ENCODE measurements at regions not wholly inside any gene's neighbourhood (a gene's known extent, or its start where the extent isn't known, plus 50 kb on each side); places are given as distances from the start of the nearest gene placed in this dataset.

- no peak overlapping the region for H3K4me3 Mint-ChIP-seq
- H3K9me3 Mint-ChIP-seq (ENCODE audit: low read depth), result no peaks in the 10 kb centered on the region
- H3K36me3 Mint-ChIP-seq, result no peaks in the 10 kb centered on the region
- H3K27me3 Mint-ChIP-seq, result peaks cover 17% of the 10 kb centered on the region
- no peaks in the 10 kb centered on the region for H3K4me1 Mint-ChIP-seq (ENCODE audit: low read depth)
- H3K27ac Mint-ChIP-seq, result no peak overlapping the region
These were observed 51.7 kb upstream of the RCN1 start for GRCh38 chr11:32039149-32039548.

- Mint-ChIP-seq H3K27me3 (peaks cover 11% of the 10 kb centered on the region), H3K9me3 (ENCODE audit: low read depth) (no peaks in the 10 kb centered on the region), H3K4me1 (ENCODE audit: low read depth) (no peaks in the 10 kb centered on the region), H3K27ac (no peak overlapping the region), H3K4me3 (no peak overlapping the region), H3K36me3 (no peaks in the 10 kb centered on the region)
These were observed 56.2 kb upstream of the RCN1 start for GRCh38 chr11:32034680-32035079.

GRCh38 chr11:32034149-32034548, 56.7 kb upstream of the RCN1 start:
- Mint-ChIP-seq H3K27me3 (peaks cover 11% of the 10 kb centered on the region), H3K4me3 (no peak overlapping the region), H3K36me3 (no peaks in the 10 kb centered on the region), H3K4me1 (ENCODE audit: low read depth) (no peaks in the 10 kb centered on the region), H3K9me3 (ENCODE audit: low read depth) (no peaks in the 10 kb centered on the region), H3K27ac (no peak overlapping the region)

GRCh38 chr11:32033491-32033890, 57.4 kb upstream of the RCN1 start:
- no peaks in the 10 kb centered on the region for H3K4me1 Mint-ChIP-seq (ENCODE audit: low read depth)
- H3K4me3 Mint-ChIP-seq, result no peak overlapping the region
- no peaks in the 10 kb centered on the region for H3K9me3 Mint-ChIP-seq (ENCODE audit: low read depth)
- H3K27me3 Mint-ChIP-seq, result peaks cover 11% of the 10 kb centered on the region
- no peaks in the 10 kb centered on the region for H3K36me3 Mint-ChIP-seq
- H3K27ac Mint-ChIP-seq, result no peak overlapping the region

GRCh38 chr11:32033067-32033466, 57.8 kb upstream of the RCN1 start:
- Mint-ChIP-seq H3K9me3 (ENCODE audit: low read depth) (no peaks in the 10 kb centered on the region), H3K27ac (no peak overlapping the region), H3K36me3 (no peaks in the 10 kb centered on the region), H3K27me3 (peaks cover 7% of the 10 kb centered on the region), H3K4me1 (ENCODE audit: low read depth) (no peaks in the 10 kb centered on the region), H3K4me3 (no peak overlapping the region)

- H3K27ac Mint-ChIP-seq, result no peak overlapping the region
These were observed 58.4 kb upstream of the RCN1 start for GRCh38 chr11:32032478-32032877.

GRCh38 chr11:32032052-32032451, 58.8 kb upstream of the RCN1 start:
- Mint-ChIP-seq H3K27me3 (peaks cover 4% of the 10 kb centered on the region), H3K27ac (no peak overlapping the region), H3K36me3 (no peaks in the 10 kb centered on the region), H3K4me3 (no peak overlapping the region), H3K9me3 (ENCODE audit: low read depth) (no peaks in the 10 kb centered on the region), H3K4me1 (ENCODE audit: low read depth) (no peaks in the 10 kb centered on the region)

More at GRCh38 chr11:32032478-32032877, 58.4 kb upstream of the RCN1 start:
- Mint-ChIP-seq H3K9me3 (ENCODE audit: low read depth) (no peaks in the 10 kb centered on the region), H3K36me3 (no peaks in the 10 kb centered on the region), H3K27me3 (peaks cover 6% of the 10 kb centered on the region), H3K4me3 (no peak overlapping the region), H3K4me1 (ENCODE audit: low read depth) (no peaks in the 10 kb centered on the region)

- Mint-ChIP-seq H3K27ac (no peak overlapping the region), H3K4me1 (ENCODE audit: low read depth) (no peaks in the 10 kb centered on the region), H3K4me3 (no peak overlapping the region), H3K9me3 (ENCODE audit: low read depth) (no peaks in the 10 kb centered on the region), H3K36me3 (no peaks in the 10 kb centered on the region), H3K27me3 (peaks cover 2% of the 10 kb centered on the region)
These were observed 59.9 kb upstream of the RCN1 start for GRCh38 chr11:32030875-32031503.

- peaks cover 2% of the 10 kb centered on the region for H3K27me3 Mint-ChIP-seq
- H3K27ac Mint-ChIP-seq, result no peak overlapping the region
- H3K36me3 Mint-ChIP-seq, result no peaks in the 10 kb centered on the region
- no peaks in the 10 kb centered on the region for H3K4me1 Mint-ChIP-seq (ENCODE audit: low read depth)
- H3K9me3 Mint-ChIP-seq (ENCODE audit: low read depth), result no peaks in the 10 kb centered on the region
- H3K4me3 Mint-ChIP-seq, result no peak overlapping the region
These were observed 61.2 kb upstream of the RCN1 start for GRCh38 chr11:32029721-32030120.

- H3K4me3 Mint-ChIP-seq, result no peak overlapping the region
- no peak overlapping the region for H3K27ac Mint-ChIP-seq
- no peaks in the 10 kb centered on the region for H3K4me1 Mint-ChIP-seq (ENCODE audit: low read depth)
- H3K36me3 Mint-ChIP-seq, result no peaks in the 10 kb centered on the region
- no peaks in the 10 kb centered on the region for H3K9me3 Mint-ChIP-seq (ENCODE audit: low read depth)
- peaks cover 5% of the 10 kb centered on the region for H3K27me3 Mint-ChIP-seq
These were observed 62.7 kb upstream of the RCN1 start for GRCh38 chr11:32028201-32028600.

- H3K27me3 Mint-ChIP-seq, result peaks cover 5% of the 10 kb centered on the region
- no peaks in the 10 kb centered on the region for H3K9me3 Mint-ChIP-seq (ENCODE audit: low read depth)
- H3K4me1 Mint-ChIP-seq (ENCODE audit: low read depth), result no peaks in the 10 kb centered on the region
- H3K4me3 Mint-ChIP-seq, result no peak overlapping the region
- H3K27ac Mint-ChIP-seq, result no peak overlapping the region
- H3K36me3 Mint-ChIP-seq, result no peaks in the 10 kb centered on the region
These were observed 64.1 kb upstream of the RCN1 start for GRCh38 chr11:32026766-32027165.

GRCh38 chr11:32024948-32025347, 65.9 kb upstream of the RCN1 start:
- Mint-ChIP-seq H3K4me1 (ENCODE audit: low read depth) (no peaks in the 10 kb centered on the region), H3K9me3 (ENCODE audit: low read depth) (no peaks in the 10 kb centered on the region), H3K27me3 (peaks cover 5% of the 10 kb centered on the region), H3K36me3 (peaks cover 2% of the 10 kb centered on the region), H3K27ac (no peak overlapping the region), H3K4me3 (no peak overlapping the region)

GRCh38 chr11:32023370-32024305, 67.2 kb upstream of the RCN1 start:
- no peaks in the 10 kb centered on the region for H3K4me1 Mint-ChIP-seq (ENCODE audit: low read depth)
- no peaks in the 10 kb centered on the region for H3K9me3 Mint-ChIP-seq (ENCODE audit: low read depth)
- peaks cover 2% of the 10 kb centered on the region for H3K36me3 Mint-ChIP-seq
- no peak overlapping the region for H3K27ac Mint-ChIP-seq
- H3K27me3 Mint-ChIP-seq, result peaks cover 5% of the 10 kb centered on the region
- H3K4me3 Mint-ChIP-seq, result no peak overlapping the region

GRCh38 chr11:32018672-32019071, 72.2 kb upstream of the RCN1 start:
- Mint-ChIP-seq H3K27ac (no peak overlapping the region), H3K4me1 (ENCODE audit: low read depth) (no peaks in the 10 kb centered on the region), H3K9me3 (ENCODE audit: low read depth) (no peaks in the 10 kb centered on the region), H3K27me3 (peaks cover 6% of the 10 kb centered on the region), H3K4me3 (no peak overlapping the region), H3K36me3 (peaks cover 2% of the 10 kb centered on the region)

GRCh38 chr11:32016111-32016510, 74.8 kb upstream of the RCN1 start:
- Mint-ChIP-seq H3K27ac (no peak overlapping the region), H3K4me3 (no peak overlapping the region), H3K27me3 (peaks cover 9% of the 10 kb centered on the region), H3K36me3 (peaks cover 2% of the 10 kb centered on the region), H3K9me3 (ENCODE audit: low read depth) (no peaks in the 10 kb centered on the region), H3K4me1 (ENCODE audit: low read depth) (no peaks in the 10 kb centered on the region)

Measured in activated naive CD8-positive, alpha-beta T cell (primary cell).